ENCODE measurements at regions not wholly inside any gene's neighbourhood (a gene's known extent, or its start where the extent isn't known, plus 50 kb on each side); places are given as distances from the start of the nearest gene placed in this dataset.

DNA sequence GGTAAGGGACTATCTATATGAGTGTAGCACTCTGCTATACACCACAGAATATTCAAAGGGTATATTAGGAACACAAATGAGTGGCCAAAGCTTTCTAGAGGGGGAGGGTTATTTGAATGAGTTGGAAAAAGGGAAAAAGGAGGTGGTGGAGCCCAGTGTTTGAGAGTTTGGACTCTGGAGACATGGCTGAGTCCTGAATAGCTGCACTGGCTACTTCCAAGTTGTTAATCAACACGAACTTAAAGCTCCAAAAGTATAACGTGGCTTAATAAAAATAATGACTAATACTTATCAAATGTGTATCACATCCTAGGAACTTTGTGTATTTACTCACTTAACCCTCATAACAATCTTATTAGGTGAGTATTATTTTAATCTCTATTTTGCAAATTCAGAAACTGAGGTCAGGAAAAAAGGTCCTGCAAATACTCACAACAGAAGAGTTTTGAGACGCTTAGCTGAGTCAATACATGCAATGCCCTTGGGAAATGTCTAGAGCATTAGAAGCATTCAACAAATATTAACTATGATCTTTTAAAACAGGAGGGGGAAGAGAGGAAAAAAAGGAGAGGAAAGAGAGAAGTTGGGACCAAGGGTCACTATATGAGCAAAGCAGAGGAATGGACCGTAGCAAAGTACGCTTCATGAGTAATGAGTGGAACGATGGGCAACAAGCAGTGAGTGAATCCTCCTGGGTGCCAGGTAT is 189.5 kb upstream of the HMGA2 start:
- no peaks in the 10 kb centered on the region for H3K36me3 ChIP-seq (ENCODE audit: insufficient read depth, low read length)
- H3K9me3 ChIP-seq (ENCODE audit: control insufficient read depth, insufficient read depth, low read length): no peaks in the 10 kb centered on the region
- no peak overlapping the region for H3K9ac ChIP-seq (ENCODE audit: low read depth, low read length)
- peaks cover 10% of the 10 kb centered on the region; the same call in 1 of the 2 replicates for H3K4me1 ChIP-seq (ENCODE audit: insufficient read depth, low read length)

DNA sequence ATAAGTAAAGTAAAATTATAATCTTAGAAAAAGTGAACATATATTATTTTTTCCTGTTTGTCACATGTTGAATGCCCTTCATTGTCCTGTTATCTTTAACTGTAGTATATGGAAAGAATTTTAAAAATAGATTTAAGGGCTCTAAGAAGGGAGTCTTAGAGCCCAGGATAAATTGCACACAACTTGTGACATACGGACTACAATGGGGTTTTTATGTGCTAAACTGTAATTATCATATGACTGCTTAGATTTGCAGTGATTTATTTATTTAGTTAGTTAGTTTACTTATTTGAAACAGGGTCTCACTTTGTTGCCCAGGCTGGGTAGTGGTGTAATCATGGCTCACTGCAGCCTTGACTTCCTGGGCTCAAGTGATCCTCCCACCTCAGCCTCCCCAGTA is 187.8 kb upstream of the HMGA2 start:
- Histone ChIP-seq H3K9ac (ENCODE audit: low read depth, low read length) (no peak overlapping the region), H3K4me1 (ENCODE audit: insufficient read depth, low read length) (peaks cover 12% of the 10 kb centered on the region), H3K36me3 (ENCODE audit: insufficient read depth, low read length) (no peaks in the 10 kb centered on the region)

DNA sequence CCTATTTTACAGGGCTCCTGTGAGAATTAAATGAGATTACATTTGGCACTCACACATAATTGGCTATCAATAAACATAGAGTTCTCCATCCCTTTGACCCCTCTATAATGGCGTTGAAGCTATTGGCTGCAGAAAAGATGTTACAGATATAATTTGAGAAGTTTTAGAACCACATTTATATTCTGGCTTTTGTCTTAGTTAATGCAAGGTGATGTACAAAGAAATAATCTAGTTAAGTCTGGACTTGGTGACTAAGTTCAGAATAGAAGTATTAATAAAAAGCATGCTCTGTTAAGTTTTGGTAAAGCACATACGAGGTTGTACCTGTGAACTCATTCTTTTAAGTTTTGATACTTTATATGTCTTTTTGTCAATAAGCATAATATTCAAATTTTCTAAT is 187.1 kb upstream of the HMGA2 start:
- Histone ChIP-seq H3K9me3 (ENCODE audit: control insufficient read depth, insufficient read depth, low read length) (no peaks in the 10 kb centered on the region), H3K4me1 (ENCODE audit: insufficient read depth, low read length) (peaks cover 5% of the 10 kb centered on the region), H3K9ac (ENCODE audit: low read depth, low read length) (no peak overlapping the region), H3K36me3 (ENCODE audit: insufficient read depth, low read length) (no peaks in the 10 kb centered on the region)

More for the DNA sequence above, 187.8 kb upstream of the HMGA2 start:
- no peaks in the 10 kb centered on the region for H3K9me3 ChIP-seq (ENCODE audit: control insufficient read depth, insufficient read depth, low read length)

DNA sequence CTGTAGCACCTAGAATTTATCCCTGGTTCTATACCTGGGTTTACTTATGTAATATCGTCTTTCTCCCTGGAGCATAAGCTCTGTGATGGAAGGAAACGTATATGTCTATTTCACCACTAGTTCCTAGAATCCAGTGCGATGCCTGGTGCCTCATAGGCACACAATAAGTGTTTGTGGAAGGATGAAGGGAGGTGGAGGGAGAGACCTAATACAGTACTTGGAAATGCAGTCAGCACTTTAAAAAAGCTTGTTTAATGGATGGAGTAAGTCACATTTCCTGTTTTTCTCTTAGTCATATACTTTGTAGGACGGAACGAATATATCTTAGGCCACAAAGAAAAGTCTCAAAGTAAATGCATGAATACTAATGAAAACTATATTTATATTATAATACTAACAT is 186.5 kb upstream of the HMGA2 start:
- H3K36me3 ChIP-seq (ENCODE audit: insufficient read depth, low read length): no peaks in the 10 kb centered on the region
- H3K9me3 ChIP-seq (ENCODE audit: control insufficient read depth, insufficient read depth, low read length): no peaks in the 10 kb centered on the region
- H3K4me1 ChIP-seq (ENCODE audit: insufficient read depth, low read length): peaks cover 4% of the 10 kb centered on the region; the same call in 1 of the 2 replicates
- no peak overlapping the region for H3K9ac ChIP-seq (ENCODE audit: low read depth, low read length)

DNA sequence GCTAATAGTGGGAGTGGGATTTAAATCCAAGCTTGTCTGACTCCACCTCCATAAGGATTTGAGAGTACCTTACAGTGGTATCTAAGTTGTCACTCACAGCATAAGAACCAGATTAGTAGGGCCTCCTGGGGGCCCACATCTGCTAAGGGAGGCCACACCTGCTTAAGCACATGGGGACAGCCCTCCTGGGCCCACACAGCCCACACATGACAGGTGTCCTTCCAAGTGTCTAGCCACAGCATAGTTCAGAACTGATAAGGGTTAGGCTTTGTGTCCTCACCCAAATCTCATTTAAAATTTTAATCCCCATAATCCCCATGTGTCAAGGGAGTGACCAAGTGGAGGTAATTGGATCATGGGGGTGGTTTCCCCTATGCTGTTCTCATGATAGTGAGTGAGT is 186.0 kb upstream of the HMGA2 start:
- Histone ChIP-seq H3K9me3 (ENCODE audit: control insufficient read depth, insufficient read depth, low read length) (no peaks in the 10 kb centered on the region), H3K9ac (ENCODE audit: low read depth, low read length) (no peak overlapping the region), H3K4me1 (ENCODE audit: insufficient read depth, low read length) (peaks cover 4% of the 10 kb centered on the region; the same call in 1 of the 2 replicates), H3K36me3 (ENCODE audit: insufficient read depth, low read length) (no peaks in the 10 kb centered on the region)

DNA sequence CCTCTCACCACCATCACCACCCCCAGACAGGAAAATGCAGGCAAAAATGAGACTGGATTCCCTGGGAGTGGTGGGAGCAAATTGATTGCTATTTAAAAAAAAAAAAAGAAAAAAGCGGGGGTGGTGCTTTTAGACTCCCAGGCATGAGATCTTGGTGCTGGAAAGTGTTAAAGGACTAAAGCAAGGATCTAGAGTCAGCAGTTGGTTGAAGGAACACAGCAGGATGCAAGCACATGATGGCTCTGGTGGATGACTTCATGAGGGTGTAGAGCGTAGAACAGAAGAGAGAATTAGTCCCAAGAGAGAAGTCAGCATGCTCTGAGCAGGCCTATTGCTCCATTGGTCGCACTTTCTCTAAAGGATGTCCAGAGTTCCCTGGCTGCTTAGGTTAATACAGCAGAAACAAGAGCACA is 183.8 kb upstream of the HMGA2 start:
- Histone ChIP-seq H3K4me1 (ENCODE audit: insufficient read depth, low read length) (peaks cover 4% of the 10 kb centered on the region; the same call in 1 of the 2 replicates), H3K9me3 (ENCODE audit: control insufficient read depth, insufficient read depth, low read length) (no peaks in the 10 kb centered on the region), H3K36me3 (ENCODE audit: insufficient read depth, low read length) (no peaks in the 10 kb centered on the region), H3K9ac (ENCODE audit: low read depth, low read length) (no peak overlapping the region)

DNA sequence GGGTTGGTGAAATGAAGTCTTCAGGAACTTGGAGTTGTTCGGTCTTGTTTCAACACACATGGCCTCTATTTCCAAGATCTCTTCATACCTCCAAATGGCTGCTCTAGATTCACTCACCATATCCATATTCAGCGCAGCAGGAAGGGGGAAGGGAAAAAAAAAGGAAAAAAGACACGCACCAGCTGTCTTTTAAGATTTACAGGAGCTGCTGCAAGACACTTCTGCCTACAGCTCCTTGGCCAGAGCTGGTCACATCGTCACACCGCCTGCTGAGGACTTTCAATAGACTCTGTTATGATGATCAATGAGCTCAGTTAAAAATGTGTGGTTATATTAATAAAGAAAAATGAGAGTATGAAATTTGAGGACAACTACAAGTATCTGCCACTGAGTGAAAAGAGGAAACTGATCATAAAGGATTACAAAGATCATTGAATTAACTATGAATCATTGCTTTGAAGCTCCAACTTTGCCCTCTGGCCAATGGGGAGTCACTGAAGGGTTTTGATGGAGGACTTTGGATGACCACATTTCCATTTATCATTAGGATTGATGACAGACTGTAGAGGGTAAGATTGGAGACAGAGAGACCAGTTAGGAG is 182.1 kb upstream of the HMGA2 start:
- H3K9ac ChIP-seq (ENCODE audit: low read depth, low read length): no peak overlapping the region
- no peaks in the 10 kb centered on the region for H3K36me3 ChIP-seq (ENCODE audit: insufficient read depth, low read length)
- H3K4me1 ChIP-seq (ENCODE audit: insufficient read depth, low read length): peaks cover 4% of the 10 kb centered on the region; the same call in 1 of the 2 replicates
- no peaks in the 10 kb centered on the region for H3K9me3 ChIP-seq (ENCODE audit: control insufficient read depth, insufficient read depth, low read length)

DNA sequence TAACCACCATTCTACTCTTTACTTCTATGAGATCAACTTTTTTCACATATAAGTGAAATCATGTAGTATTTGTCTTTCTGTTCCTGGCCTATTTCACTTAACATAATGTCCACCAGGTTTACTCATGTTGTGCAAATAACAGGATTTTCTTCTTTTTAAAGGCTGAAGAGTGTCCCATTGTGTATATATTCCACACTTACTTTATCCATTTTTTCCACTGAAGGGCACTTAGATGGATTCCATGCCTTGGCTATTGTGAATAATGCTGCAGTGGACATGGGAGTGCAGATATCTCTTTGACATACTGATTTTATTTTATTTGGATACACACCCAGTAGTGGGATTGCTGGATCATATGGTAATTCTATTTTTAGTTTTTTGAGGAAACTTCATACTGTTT is 181.1 kb upstream of the HMGA2 start:
- H3K36me3 ChIP-seq (ENCODE audit: insufficient read depth, low read length): no peaks in the 10 kb centered on the region
- no peak overlapping the region for H3K9ac ChIP-seq (ENCODE audit: low read depth, low read length)
- H3K4me1 ChIP-seq (ENCODE audit: insufficient read depth, low read length): peaks cover 4% of the 10 kb centered on the region; the same call in 1 of the 2 replicates
- no peaks in the 10 kb centered on the region for H3K9me3 ChIP-seq (ENCODE audit: control insufficient read depth, insufficient read depth, low read length)

DNA sequence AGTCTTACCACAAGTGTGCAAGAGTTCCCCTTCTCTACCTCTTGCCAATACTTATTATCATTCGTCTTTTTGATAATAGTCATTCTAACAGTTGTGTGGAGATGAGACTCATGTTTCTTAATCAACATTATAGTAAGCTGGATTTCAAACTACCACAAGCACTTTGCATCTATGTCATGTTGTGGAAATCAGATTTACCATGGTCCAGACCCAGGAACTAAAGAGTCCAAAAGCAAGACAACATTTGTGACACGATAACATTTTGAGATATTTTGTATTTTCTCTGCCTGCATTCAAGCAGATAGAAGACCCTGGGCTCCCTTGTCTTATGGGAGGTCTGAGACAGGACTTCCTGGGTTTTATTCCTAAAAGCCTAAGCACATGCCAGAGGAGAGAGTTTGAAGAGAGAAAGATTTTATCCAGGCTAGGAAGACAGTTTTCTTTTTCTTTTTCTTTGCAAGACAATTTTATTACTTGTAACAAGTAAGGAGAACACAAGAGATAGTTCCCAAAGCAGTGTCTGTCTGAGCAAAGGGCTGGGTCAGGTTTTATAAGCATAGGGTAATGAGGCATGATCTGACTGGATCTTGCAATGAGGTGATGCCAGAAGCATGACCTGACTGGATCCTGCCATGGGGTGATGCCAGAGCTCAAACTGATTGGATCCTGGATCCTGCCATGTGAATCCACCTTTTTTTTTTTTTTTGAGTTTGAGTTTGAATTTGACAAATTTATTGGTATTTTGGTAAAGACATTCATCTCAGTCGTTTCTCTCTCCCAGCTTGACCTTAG is 180.5 kb upstream of the HMGA2 start:
- Histone ChIP-seq H3K36me3 (ENCODE audit: insufficient read depth, low read length) (no peaks in the 10 kb centered on the region), H3K4me1 (ENCODE audit: insufficient read depth, low read length) (peaks cover 4% of the 10 kb centered on the region; the same call in 1 of the 2 replicates), H3K9ac (ENCODE audit: low read depth, low read length) (no peak overlapping the region)

DNA sequence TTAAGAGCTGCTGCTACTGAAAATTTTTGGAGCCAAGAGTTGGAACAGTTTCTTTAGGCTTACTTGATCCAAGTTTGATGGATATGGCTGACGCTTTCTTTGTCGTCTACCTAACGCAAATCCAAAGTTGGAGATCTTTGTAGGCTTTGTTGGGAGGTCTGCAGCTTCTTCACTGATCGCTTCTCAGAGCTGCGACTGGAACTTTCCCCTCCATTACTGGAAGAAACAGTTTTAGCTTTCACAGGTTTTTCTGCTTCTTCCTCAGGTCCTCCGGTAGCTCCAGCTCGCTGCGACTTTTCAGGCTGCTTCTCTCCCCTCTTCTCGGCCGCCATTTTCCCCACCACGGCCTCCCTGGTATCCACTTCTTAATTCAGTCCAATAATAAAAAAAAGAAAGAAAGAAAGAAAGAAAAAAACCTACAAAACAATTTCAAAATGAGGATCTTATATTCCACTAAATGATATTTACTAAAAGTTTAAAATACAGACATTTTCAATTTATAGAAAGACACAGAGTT is 178.1 kb upstream of the HMGA2 start:
- Histone ChIP-seq H3K36me3 (ENCODE audit: insufficient read depth, low read length) (no peaks in the 10 kb centered on the region), H3K4me1 (ENCODE audit: insufficient read depth, low read length) (no peaks in the 10 kb centered on the region), H3K9me3 (ENCODE audit: control insufficient read depth, insufficient read depth, low read length) (no peaks in the 10 kb centered on the region), H3K9ac (ENCODE audit: low read depth, low read length) (no peak overlapping the region)

More for the DNA sequence above, 180.5 kb upstream of the HMGA2 start:
- no peaks in the 10 kb centered on the region for H3K9me3 ChIP-seq (ENCODE audit: control insufficient read depth, insufficient read depth, low read length)

DNA sequence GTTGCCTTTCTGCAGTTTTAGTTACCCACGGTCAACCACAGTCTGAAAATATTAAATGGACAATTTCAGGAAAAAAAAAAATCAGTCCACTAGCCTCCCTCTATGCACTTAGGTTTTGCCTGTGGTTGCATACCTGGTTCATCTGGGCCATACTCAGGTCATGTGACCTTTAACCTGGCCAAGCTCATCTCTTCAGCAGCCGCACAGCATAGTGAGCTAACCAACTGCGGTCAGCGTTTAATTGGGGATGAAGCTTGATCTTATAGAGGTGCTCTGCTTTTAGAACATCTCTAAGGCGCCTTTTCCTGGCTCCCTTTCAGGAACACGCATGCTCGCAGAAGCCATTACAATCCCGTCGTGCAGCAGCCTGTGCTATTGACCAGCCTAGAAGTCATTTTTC is 177.2 kb upstream of the HMGA2 start:
- H3K4me1 ChIP-seq (ENCODE audit: insufficient read depth, low read length): no peaks in the 10 kb centered on the region
- no peaks in the 10 kb centered on the region for H3K9me3 ChIP-seq (ENCODE audit: control insufficient read depth, insufficient read depth, low read length)
- H3K9ac ChIP-seq (ENCODE audit: low read depth, low read length): no peak overlapping the region
- no peaks in the 10 kb centered on the region for H3K36me3 ChIP-seq (ENCODE audit: insufficient read depth, low read length)

DNA sequence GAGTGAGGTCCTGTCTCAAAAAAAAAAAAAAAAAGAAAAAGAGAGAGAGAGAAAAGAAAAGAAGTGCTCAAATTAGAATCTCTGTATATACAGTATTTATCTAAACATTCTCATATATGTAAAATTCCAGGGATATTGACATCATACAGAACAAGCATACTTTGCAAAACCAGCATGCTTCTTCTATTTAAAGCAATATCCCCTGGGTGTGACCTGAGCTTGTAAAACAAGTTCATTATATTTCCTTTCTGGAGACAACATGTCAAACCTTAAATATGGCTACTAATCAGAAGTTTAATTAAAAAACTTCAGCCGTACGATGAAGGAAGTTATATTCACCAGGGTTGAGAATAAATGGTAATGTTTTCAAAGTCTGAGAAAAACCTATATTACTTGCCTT is 175.8 kb upstream of the HMGA2 start:
- Histone ChIP-seq H3K9ac (ENCODE audit: low read depth, low read length) (no peak overlapping the region), H3K36me3 (ENCODE audit: insufficient read depth, low read length) (no peaks in the 10 kb centered on the region), H3K9me3 (ENCODE audit: control insufficient read depth, insufficient read depth, low read length) (no peaks in the 10 kb centered on the region), H3K4me1 (ENCODE audit: insufficient read depth, low read length) (0 out of 2 replicates have a peak, but pooled peaks cover under 1% of the 10 kb centered on the region)

DNA sequence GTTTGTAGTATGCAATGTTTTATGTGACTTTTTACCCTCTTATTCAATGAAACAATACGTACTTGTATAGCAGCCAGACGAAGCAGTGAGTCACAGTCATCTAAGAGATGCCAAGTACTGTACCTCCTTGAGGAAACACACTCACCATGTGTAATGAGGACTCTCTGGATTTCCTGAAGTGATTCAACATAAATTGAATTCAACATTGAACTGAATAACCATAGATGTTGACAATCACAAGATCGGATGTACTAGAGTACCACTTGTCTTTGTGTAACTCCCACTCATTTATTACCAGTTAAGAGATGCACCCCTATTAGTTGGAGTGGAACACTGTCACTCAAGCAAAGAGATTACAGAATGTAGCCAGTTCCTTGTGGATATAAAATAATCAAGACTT is 175.2 kb upstream of the HMGA2 start:
- Histone ChIP-seq H3K4me1 (ENCODE audit: insufficient read depth, low read length) (peaks cover 7% of the 10 kb centered on the region), H3K9ac (ENCODE audit: low read depth, low read length) (no peak overlapping the region), H3K36me3 (ENCODE audit: insufficient read depth, low read length) (no peaks in the 10 kb centered on the region)

DNA sequence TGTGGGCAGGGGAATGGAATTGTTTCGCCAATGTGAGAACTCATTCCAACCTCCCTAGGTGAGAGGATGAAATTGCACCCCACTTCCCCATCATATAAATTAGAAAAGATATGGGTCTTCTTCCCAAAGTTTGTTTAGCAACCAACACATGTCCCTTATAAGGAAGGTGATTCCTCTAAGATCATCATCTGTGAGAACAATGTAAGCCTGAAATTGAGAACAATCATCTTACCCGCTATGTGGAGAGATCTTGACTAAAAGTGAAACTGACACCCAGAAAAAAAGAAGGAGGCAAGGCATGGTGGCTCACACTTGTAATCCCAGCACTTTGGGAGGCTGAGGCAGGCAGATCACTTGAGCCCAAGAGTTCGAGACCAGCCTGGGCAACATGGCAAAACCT is 173.2 kb upstream of the HMGA2 start:
- Histone ChIP-seq H3K4me1 (ENCODE audit: insufficient read depth, low read length) (peaks cover 10% of the 10 kb centered on the region), H3K9me3 (ENCODE audit: control insufficient read depth, insufficient read depth, low read length) (no peaks in the 10 kb centered on the region), H3K36me3 (ENCODE audit: insufficient read depth, low read length) (no peaks in the 10 kb centered on the region), H3K9ac (ENCODE audit: low read depth, low read length) (no peak overlapping the region)

More for the DNA sequence above, 175.2 kb upstream of the HMGA2 start:
- H3K9me3 ChIP-seq (ENCODE audit: control insufficient read depth, insufficient read depth, low read length): no peaks in the 10 kb centered on the region

Data from ES-I3 (cell line).